ENCODE measurements at regions not wholly inside any gene's neighbourhood (a gene's known extent, or its start where the extent isn't known, plus 50 kb on each side); places are given as distances from the start of the nearest gene placed in this dataset.

GRCh38 chr20:39538317-39538716 is 576.2 kb downstream of the DHX35 start:
- Histone ChIP-seq H4K20me1 (ENCODE audit: insufficient read depth, low read length) (no peaks in the 10 kb centered on the region), H3K9ac (ENCODE audit: insufficient read depth, low read length, poor library complexity, severe bottlenecking) (no peak overlapping the region)
- DNase-seq = no peak

GRCh38 chr20:39535301-39535700 is 573.2 kb downstream of the DHX35 start:
- H3K9me3 Mint-ChIP-seq = peaks cover 0 to 4% (median 3%) of the 10 kb centered on the region in 7 donors
- TF ChIP-seq, protein P1, sequence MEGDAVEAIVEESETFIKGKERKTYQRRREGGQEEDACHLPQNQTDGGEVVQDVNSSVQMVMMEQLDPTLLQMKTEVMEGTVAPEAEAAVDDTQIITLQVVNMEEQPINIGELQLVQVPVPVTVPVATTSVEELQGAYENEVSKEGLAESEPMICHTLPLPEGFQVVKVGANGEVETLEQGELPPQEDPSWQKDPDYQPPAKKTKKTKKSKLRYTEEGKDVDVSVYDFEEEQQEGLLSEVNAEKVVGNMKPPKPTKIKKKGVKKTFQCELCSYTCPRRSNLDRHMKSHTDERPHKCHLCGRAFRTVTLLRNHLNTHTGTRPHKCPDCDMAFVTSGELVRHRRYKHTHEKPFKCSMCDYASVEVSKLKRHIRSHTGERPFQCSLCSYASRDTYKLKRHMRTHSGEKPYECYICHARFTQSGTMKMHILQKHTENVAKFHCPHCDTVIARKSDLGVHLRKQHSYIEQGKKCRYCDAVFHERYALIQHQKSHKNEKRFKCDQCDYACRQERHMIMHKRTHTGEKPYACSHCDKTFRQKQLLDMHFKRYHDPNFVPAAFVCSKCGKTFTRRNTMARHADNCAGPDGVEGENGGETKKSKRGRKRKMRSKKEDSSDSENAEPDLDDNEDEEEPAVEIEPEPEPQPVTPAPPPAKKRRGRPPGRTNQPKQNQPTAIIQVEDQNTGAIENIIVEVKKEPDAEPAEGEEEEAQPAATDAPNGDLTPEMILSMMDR (IDR thresholded peaks at IDR 0.05) = no peak
- Histone ChIP-seq H3K9ac (ENCODE audit: insufficient read depth, low read length, poor library complexity, severe bottlenecking) (no peak overlapping the region), H3K4me1 (ENCODE audit: control insufficient read depth in 1 of 2, insufficient read depth in 2 of 2, low read length in 2 of 2) (no peaks in the 10 kb centered on the region), H3K4me3 (replicated peaks in 1 of 3; ENCODE audit: low read depth in 2 of 3, low read length in 3 of 3) (no peak overlapping the region), H2AFZ (ENCODE audit: insufficient read depth, low read depth, low read length, poor library complexity, severe bottlenecking) (no peak overlapping the region), H3K27me3 (ENCODE audit: control insufficient read depth in 2 of 2, insufficient read depth in 2 of 2, low read length in 2 of 2) (no peaks in the 10 kb centered on the region), H3K9me3 (replicated peaks in 1 of 2; ENCODE audit: control insufficient read depth in 1 of 2, insufficient read depth in 1 of 2, low read length in 2 of 2) (no peaks in the 10 kb centered on the region), H3K36me3 (replicated peaks in 1 of 2; ENCODE audit: control insufficient read depth in 1 of 2, insufficient read depth in 2 of 2, low read length in 2 of 2) (no peaks in the 10 kb centered on the region), H3K4me2 (replicated peaks; ENCODE audit: extremely low read depth, low read length, poor library complexity, severe bottlenecking) (no peak overlapping the region), H4K20me1 (ENCODE audit: insufficient read depth, low read length) (no peaks in the 10 kb centered on the region), H3K27ac (ENCODE audit: low read depth in 1 of 2, low read length in 2 of 2) (no peak overlapping the region), H3K79me2 (ENCODE audit: insufficient read depth, low read length) (no peaks in the 10 kb centered on the region)
- DNase-seq = no peak
- no peak overlapping the region for H3K4me3 Mint-ChIP-seq
- H3K27me3 Mint-ChIP-seq (ENCODE audit: low read depth in 3 of 3) = peaks cover 1 to 2% (median 1%) of the 10 kb centered on the region in 3 donors
- no peak overlapping the region for H3K27ac Mint-ChIP-seq
- intact Hi-C loops (cut with micrococcal nuclease) = no loop called here
- WGBS (ENCODE audit: insufficient coverage) = no CpG with 5 or more reads among the region's 1 CpG
- no peaks in the 10 kb centered on the region for H3K4me1 Mint-ChIP-seq
- no peaks in the 10 kb centered on the region for H3K36me3 Mint-ChIP-seq

More at GRCh38 chr20:39538317-39538716, 576.2 kb downstream of the DHX35 start:
- Mint-ChIP-seq H3K9me3 (peaks cover 0 to 12% (median 3%) of the 10 kb centered on the region in 7 donors), H3K27ac (no peak overlapping the region), H3K4me1 (no peaks in the 10 kb centered on the region), H3K27me3 (ENCODE audit: low read depth in 3 of 3) (no peaks in the 10 kb centered on the region), H3K36me3 (no peaks in the 10 kb centered on the region), H3K4me3 (no peak overlapping the region)
- Histone ChIP-seq H3K27me3 (ENCODE audit: control insufficient read depth in 2 of 2, insufficient read depth in 2 of 2, low read length in 2 of 2) (no peaks in the 10 kb centered on the region), H3K4me3 (replicated peaks in 1 of 3; ENCODE audit: low read depth in 2 of 3, low read length in 3 of 3) (no peak overlapping the region), H3K27ac (ENCODE audit: low read depth in 1 of 2, low read length in 2 of 2) (no peak overlapping the region), H3K36me3 (replicated peaks in 1 of 2; ENCODE audit: control insufficient read depth in 1 of 2, insufficient read depth in 2 of 2, low read length in 2 of 2) (no peaks in the 10 kb centered on the region), H2AFZ (ENCODE audit: insufficient read depth, low read depth, low read length, poor library complexity, severe bottlenecking) (no peak overlapping the region), H3K9me3 (replicated peaks in 1 of 2; ENCODE audit: control insufficient read depth in 1 of 2, insufficient read depth in 1 of 2, low read length in 2 of 2) (peaks cover 0 to 3% of the 10 kb centered on the region in 2 donors), H3K4me1 (ENCODE audit: control insufficient read depth in 1 of 2, insufficient read depth in 2 of 2, low read length in 2 of 2) (no peaks in the 10 kb centered on the region), H3K79me2 (ENCODE audit: insufficient read depth, low read length) (no peaks in the 10 kb centered on the region), H3K4me2 (replicated peaks; ENCODE audit: extremely low read depth, low read length, poor library complexity, severe bottlenecking) (no peak overlapping the region)
- TF ChIP-seq, protein P1 (IDR thresholded peaks at IDR 0.05) = no peak
- intact Hi-C loops (cut with micrococcal nuclease) = no loop called here
